HepG2 (cell line): ENCODE measurements at regions not wholly inside any gene's neighbourhood (a gene's known extent, or its start where the extent isn't known, plus 50 kb on each side); places are given as distances from the start of the nearest gene placed in this dataset.

ENCODE experiments used
- ATAC-seq: fragments of 200-7000 bp; cut with Tn5 transposase; 3 replicates; pipeline ENCODE4 v1.9.1; 2020; ENCODE audit warnings: mild to moderate bottlenecking, moderate library complexity
- BruUV-seq: library from RNA; stranded (reverse); fragments of 400-500 nt; replicated peaks from 2 replicates; lab custom pipeline; 2021; lab: Mats Ljungman, UMichigan
- CTCF ChIA-PET: fragments of 300-600 bp; formaldehyde crosslinking; extraction: SDS; loops from one replicate; lab custom pipeline; 2021; ENCODE audit warnings: low total read pairs, inconsistent platforms, low intra/inter-chr PET ratio; lab: Yijun Ruan, JAX
- POLR2A ChIA-PET: fragments of 350-600 bp; sonication (Branson Sonifier 250); formaldehyde crosslinking; loops from one replicate; lab custom pipeline; 2020; ENCODE audit warnings: antibody characterized with exemption, inconsistent platforms; lab: Yijun Ruan, JAX
- DNase-seq: peaks from one replicate; pipeline ENCODE4 v3.0.0-alpha.2; 2015; ENCODE audit warnings: low spot score
- FAIRE-seq: peaks from 3 replicates; lab custom pipeline; 2011; peaks lifted over from hg19 to GRCh38; lab: Jason Lieb, UNC
- H2AFZ ChIP-seq: one replicate; pipeline ENCODE4 v1.6.1; 2011; ENCODE audit warnings: low read length, inconsistent platforms
- H3K27ac ChIP-seq: fragments of 300-600 bp; 3 replicates; pipeline ENCODE4 v1.8.0; 2011; ENCODE audit warnings: mixed run types, mild to moderate bottlenecking, mixed read lengths, low read length, inconsistent platforms; ENCODE audit not compliant: insufficient read depth; ENCODE audit errors: extremely low read length
- H3K27me3 ChIP-seq, 2 experiments: fragments of 200-600 bp in 1 of 2; 2 replicates in 1 of 2; 3 replicates in 1 of 2; pipeline versions ENCODE4 v1.6.0 to v1.8.0; 2011; ENCODE audit warnings: low read length in 2 of 2, mild to moderate bottlenecking in 2 of 2, moderate library complexity in 2 of 2, inconsistent platforms in 1 of 2; ENCODE audit not compliant: insufficient read depth in 2 of 2, control insufficient read depth in 1 of 2
- H3K36me3 ChIP-seq, 2 experiments: fragments of 200-600 bp in 1 of 2; replicated peaks in 1 of 2; 2 replicates in 1 of 2; 3 replicates in 1 of 2; pipeline versions ENCODE4 v1.5.1 to v1.8.0; 2011; ENCODE audit warnings: low read length in 2 of 2, inconsistent platforms in 1 of 2; ENCODE audit not compliant: insufficient read depth in 2 of 2, control insufficient read depth in 1 of 2
- H3K4me1 ChIP-seq: 2 replicates; pipeline ENCODE4 v1.5.1; 2012; ENCODE audit warnings: low read length, inconsistent platforms; ENCODE audit not compliant: insufficient read depth
- H3K4me2 ChIP-seq: 2 replicates; pipeline ENCODE4 v1.6.0; 2011; ENCODE audit warnings: low read depth, low read length, inconsistent platforms
- H3K4me3 ChIP-seq, 3 experiments: fragments of 200-600 bp in 1 of 3; sonication (generic), shearing (Covaris generic) in 1 of 3; replicated peaks in 1 of 3; 2 replicates each; pipeline ENCODE4 v1.5.1; 2011 to 2016; ENCODE audit warnings: low read length in 3 of 3, inconsistent platforms in 2 of 3, low read depth in 2 of 3, mild to moderate bottlenecking in 2 of 3, control low read depth in 1 of 3, mixed read lengths in 1 of 3; ENCODE audit not compliant: insufficient read depth in 1 of 3
- H3K79me2 ChIP-seq: one replicate; pipeline ENCODE4 v1.6.1; 2011; ENCODE audit warnings: low read length, inconsistent platforms; ENCODE audit not compliant: insufficient read depth
- H3K9ac ChIP-seq: 2 replicates; pipeline ENCODE4 v1.6.0; 2011; ENCODE audit warnings: mild to moderate bottlenecking, low read depth, low read length, inconsistent platforms; ENCODE audit not compliant: insufficient read depth
- H3K9me3 ChIP-seq: 2 replicates; pipeline ENCODE4 v1.5.1; 2012; ENCODE audit warnings: mild to moderate bottlenecking, low read length
- H4K20me1 ChIP-seq: 2 replicates; pipeline ENCODE4 v1.6.0; 2011; ENCODE audit warnings: inconsistent platforms, mild to moderate bottlenecking, low read length, moderate library complexity; ENCODE audit not compliant: insufficient read depth
- ARID5B ChIP-seq: IDR thresholded peaks from 2 replicates; pipeline ENCODE4 v1.4.0; 2020; ENCODE audit warnings: mild to moderate bottlenecking, missing genetic modification reagents
- BCL6 ChIP-seq: IDR thresholded peaks from 2 replicates; pipeline ENCODE4 v1.6.1; 2016; ENCODE audit warnings: missing genetic modification reagents, missing compliant biosample characterization
- CEBPB ChIP-seq: IDR thresholded peaks from 2 replicates; pipeline ENCODE4 v1.6.1; 2011; ENCODE audit warnings: low read depth, low read length, improper control_type of control experiment, borderline replicate concordance
- CEBPG ChIP-seq: IDR thresholded peaks from 2 replicates; pipeline ENCODE4 v1.6.1; 2016
- E2F5 ChIP-seq: sonication (generic); formaldehyde crosslinking; conservative IDR thresholded peaks from 2 replicates; pipeline ENCODE4 v1.4.0; 2020; ENCODE audit warnings: missing genetic modification reagents
- FOXP1 ChIP-seq, 2 experiments: fragments of 450-650 bp in 1 of 2; IDR thresholded peaks; 2 replicates each; pipeline ENCODE4 v1.6.1; 2017 to 2018; ENCODE audit warnings: antibody characterized with exemption in 1 of 2
- MLX ChIP-seq: IDR thresholded peaks from 2 replicates; pipeline ENCODE4 v1.6.1; 2016
- NCOA2 ChIP-seq: sonication (generic); formaldehyde crosslinking; IDR thresholded peaks from 2 replicates; pipeline ENCODE4 v1.8.0; 2022; ENCODE audit warnings: inconsistent platforms
- NR2F6 ChIP-seq, 2 experiments: IDR thresholded peaks; 2 replicates each; pipeline ENCODE4 v1.6.1; 2016; ENCODE audit warnings: antibody characterized with exemption in 1 of 2, mild to moderate bottlenecking in 1 of 2
- ONECUT2 ChIP-seq: sonication (generic); formaldehyde crosslinking; IDR thresholded peaks from 2 replicates; pipeline ENCODE4 v1.4.0; 2020; ENCODE audit warnings: missing genetic modification reagents
- PBX2 ChIP-seq: IDR thresholded peaks from 2 replicates; pipeline ENCODE4 v1.6.1; 2016; ENCODE audit warnings: control low read depth
- RXRB ChIP-seq: IDR thresholded peaks from 2 replicates; pipeline ENCODE4 v1.6.1; 2016; ENCODE audit warnings: borderline replicate concordance, missing genetic modification reagents, missing compliant biosample characterization
- SOX13 ChIP-seq, 3 experiments: fragments of 450-650 bp in 1 of 3; sonication (generic) in 1 of 3; formaldehyde crosslinking in 1 of 3; IDR thresholded peaks in 2 of 3; conservative IDR thresholded peaks in 1 of 3; 2 replicates each; pipeline versions ENCODE4 v1.5.0 to v1.6.1; 2016 to 2020; ENCODE audit warnings: antibody characterized with exemption in 1 of 3, mild to moderate bottlenecking in 1 of 3, missing compliant biosample characterization in 1 of 3, missing genetic modification reagents in 1 of 3, moderate library complexity in 1 of 3
- TEAD3 ChIP-seq: optimal IDR thresholded peaks from 2 replicates; pipeline ENCODE3; 2016; ENCODE audit warnings: borderline replicate concordance
- TIGD3 ChIP-seq: sonication (generic); formaldehyde crosslinking; IDR thresholded peaks from 2 replicates; pipeline ENCODE4 v1.5.1; 2020; ENCODE audit warnings: mild to moderate bottlenecking, missing genetic modification reagents, borderline replicate concordance
- ZNF180 ChIP-seq: sonication (generic); formaldehyde crosslinking; IDR thresholded peaks from 2 replicates; pipeline ENCODE4 v1.4.0; 2020; ENCODE audit warnings: low read depth, missing genetic modification reagents, borderline replicate concordance
- WGBS: methylation state at CpG from one replicate; pipeline ENCODE4 v1.1.6; 2017; ENCODE audit warnings: low lambda C conversion rate; 5-methylcytosine and 5-hydroxymethylcytosine counted together
- in situ Hi-C: cut with HindIII; loops from 2 replicates; pipeline ENCODE4 v1.10.0; 2017; ENCODE audit warnings: low pct_unique_long_range_greater_than_20kb; ENCODE audit not compliant: extremely low pct_ligation_motif_present
- intact Hi-C: fragments of 100-400 bp; cut with micrococcal nuclease; formaldehyde crosslinking; loops from one replicate; pipeline ENCODE4 v1.10.0; 2022; ENCODE audit not compliant: unreplicated experiment

GRCh38 chr6:140314682-140315081 lies 940.2 kb upstream of the CITED2 start:
- intact Hi-C loops (no loop called here), in situ Hi-C loops (no loop called here)
- Histone ChIP-seq H3K27ac (no peak overlapping the region), H3K9me3 (peaks cover 22% of the 10 kb centered on the region), H3K4me1 (peaks cover 13% of the 10 kb centered on the region), H3K36me3 (no peaks in the 10 kb centered on the region), H3K79me2 (no peaks in the 10 kb centered on the region), H4K20me1 (no peaks in the 10 kb centered on the region), H3K27me3 (no peaks in the 10 kb centered on the region; a peak in 1 of 5 replicates), H3K9ac (no peak overlapping the region), H2AFZ (no peak overlapping the region), H3K4me3 (no peak overlapping the region), H3K4me2 (no peak overlapping the region)
- BruUV-seq, result no TSS peak
- ATAC-seq (peak; percentile 65; the same call in 2 of the 3 replicates), FAIRE-seq (no peak), DNase-seq (no peak)
- 0% methylated on average over 2 of the region's 2 CpGs for WGBS
- ChIA-PET CTCF (no interaction called here), POLR2A (no interaction called here)
- TF ChIP-seq ONECUT2, result no peak
- TF ChIP-seq PBX2, result peak; percentile 69
- TF ChIP-seq TIGD3, result no peak
- peak; percentile 65 for TF ChIP-seq ARID5B (CRISPR knock-in tag)
- TF ChIP-seq SOX13 (IDR thresholded peaks at IDR 0.05), result no peak
- TF ChIP-seq SOX13 (CRISPR knock-in tag; conservative IDR thresholded peaks at IDR 0.05 in 1 of 2, IDR thresholded peaks at IDR 0.05 in 1 of 2), result peak in 1 of 2 experiments; percentile 32; a peak in 1 of 4 replicates
- TF ChIP-seq CEBPB, result peak; percentile 71; the same call in 1 of the 2 replicates
- no peak for TF ChIP-seq MLX (CRISPR knock-in tag)
- TF ChIP-seq E2F5 (CRISPR knock-in tag), result no peak
- no peak for TF ChIP-seq ZNF180
- TF ChIP-seq CEBPG, result peak; percentile 60
- TF ChIP-seq BCL6 (CRISPR knock-in tag), result peak; percentile 42
- 0 out of 2 replicates have a peak, but pooled peaks have one; percentile 24 for TF ChIP-seq NCOA2
- TF ChIP-seq NR2F6 (IDR thresholded peaks at IDR 0.05), result 0 out of 2 replicates have a peak, but pooled peaks have one; percentile 10
- TF ChIP-seq NR2F6 (CRISPR knock-in tag; IDR thresholded peaks at IDR 0.05), result peak; percentile 36; the same call in 1 of the 2 replicates
- peak; percentile 64 for TF ChIP-seq RXRB (CRISPR knock-in tag)
- TF ChIP-seq TEAD3 (CRISPR knock-in tag), result no peak
- no peak for TF ChIP-seq FOXP1 (IDR thresholded peaks at IDR 0.05)
- peak; percentile 46; the same call in 1 of the 2 replicates for TF ChIP-seq FOXP1 (CRISPR knock-in tag; IDR thresholded peaks at IDR 0.05)
